ENCODE measurements at regions not wholly inside any gene's neighbourhood (a gene's known extent, or its start where the extent isn't known, plus 50 kb on each side); places are given as distances from the start of the nearest gene placed in this dataset.

DNA sequence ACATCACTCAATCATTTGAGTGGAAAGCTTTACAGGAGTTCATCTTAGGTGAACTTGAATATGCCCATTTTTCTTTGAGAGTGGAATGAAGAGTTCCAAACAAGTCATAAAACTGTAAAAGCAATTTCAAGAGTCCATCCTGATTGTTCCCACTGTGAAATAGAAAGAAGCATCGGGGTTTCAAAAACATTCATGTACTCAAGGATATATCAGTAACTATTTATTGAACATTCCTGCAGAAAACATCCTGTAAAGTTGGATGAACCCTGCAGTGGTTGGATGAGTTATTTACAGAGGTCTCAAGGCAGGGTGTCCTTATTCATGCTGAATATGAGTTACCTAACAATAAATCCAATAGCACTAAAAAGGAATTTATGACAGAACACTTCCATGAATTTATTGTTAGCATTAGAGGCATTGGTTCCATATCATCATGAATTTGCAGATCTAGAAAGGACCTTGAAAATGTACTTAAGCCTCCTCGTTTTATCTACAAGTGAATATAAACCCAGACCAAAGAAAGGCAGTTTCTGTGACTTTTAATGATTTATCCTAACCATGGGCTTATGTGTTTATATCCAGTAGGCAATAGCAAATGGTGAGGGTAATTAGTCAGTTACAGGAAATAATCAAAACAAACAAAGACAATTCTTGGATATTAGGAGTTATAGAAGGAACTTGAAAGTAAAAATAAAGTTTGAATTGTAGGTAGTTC is 361.9 kb upstream of the KCNMB2 start:
- no peaks in the 10 kb centered on the region for H3K4me1 Mint-ChIP-seq (ENCODE audit: low read depth in 2 of 2)
- no peaks in the 10 kb centered on the region for H3K9me3 Mint-ChIP-seq
- no peak overlapping the region for H3K4me3 Mint-ChIP-seq
- H3K27ac Mint-ChIP-seq = no peak overlapping the region
- no peak for DNase-seq
- H3K27me3 Mint-ChIP-seq = peaks cover 16 to 19% of the 10 kb centered on the region in 2 donors
- H3K36me3 Mint-ChIP-seq (ENCODE audit: insufficient read depth) = no peaks in the 10 kb centered on the region
- ATAC-seq (replicated peaks) = no peak

GRCh38 chr3:178181088-178181487 is 355.1 kb upstream of the KCNMB2 start:
- Mint-ChIP-seq H3K27me3 (peaks cover 9 to 23% of the 10 kb centered on the region in 2 donors), H3K36me3 (ENCODE audit: insufficient read depth) (no peaks in the 10 kb centered on the region), H3K27ac (no peak overlapping the region), H3K4me3 (no peak overlapping the region), H3K9me3 (no peaks in the 10 kb centered on the region), H3K4me1 (ENCODE audit: low read depth in 2 of 2) (no peaks in the 10 kb centered on the region)
- ATAC-seq (replicated peaks) (no peak), DNase-seq (no peak)

- Mint-ChIP-seq H3K27ac (no peak overlapping the region), H3K36me3 (ENCODE audit: insufficient read depth) (no peaks in the 10 kb centered on the region), H3K27me3 (peaks cover 9 to 23% of the 10 kb centered on the region in 2 donors), H3K4me1 (ENCODE audit: low read depth in 2 of 2) (no peaks in the 10 kb centered on the region), H3K9me3 (no peaks in the 10 kb centered on the region), H3K4me3 (no peak overlapping the region)
- ATAC-seq (replicated peaks) (no peak), DNase-seq (no peak)
These were observed 354.5 kb upstream of the KCNMB2 start for GRCh38 chr3:178181784-178182183.

DNA sequence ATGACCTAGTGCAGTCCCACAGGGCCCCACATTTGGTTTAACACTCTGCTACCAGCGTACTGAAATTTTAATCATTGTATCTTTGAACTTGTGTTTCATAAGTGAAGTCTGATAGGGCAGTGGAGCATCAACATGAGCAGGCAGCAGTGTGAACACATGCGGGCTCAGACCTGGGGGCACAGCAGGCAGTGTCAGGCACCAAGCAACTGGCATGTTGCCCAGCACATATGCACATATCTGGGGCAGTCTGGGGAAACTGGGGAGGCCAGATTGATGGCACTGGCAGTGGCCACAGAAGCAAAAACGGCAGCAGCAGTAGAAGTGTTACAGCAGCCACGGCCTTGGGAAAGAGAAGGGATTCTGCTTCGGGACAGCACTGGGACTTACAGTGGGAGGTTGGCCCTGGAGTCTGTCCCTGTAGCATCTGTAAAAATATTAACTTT is 353.9 kb upstream of the KCNMB2 start:
- no peak for DNase-seq
- Mint-ChIP-seq H3K36me3 (ENCODE audit: insufficient read depth) (no peaks in the 10 kb centered on the region), H3K27me3 (peaks cover 9 to 25% of the 10 kb centered on the region in 2 donors), H3K4me1 (ENCODE audit: low read depth in 2 of 2) (no peaks in the 10 kb centered on the region), H3K27ac (no peak overlapping the region), H3K9me3 (no peaks in the 10 kb centered on the region), H3K4me3 (no peak overlapping the region)
- no peak for ATAC-seq (replicated peaks)

DNA sequence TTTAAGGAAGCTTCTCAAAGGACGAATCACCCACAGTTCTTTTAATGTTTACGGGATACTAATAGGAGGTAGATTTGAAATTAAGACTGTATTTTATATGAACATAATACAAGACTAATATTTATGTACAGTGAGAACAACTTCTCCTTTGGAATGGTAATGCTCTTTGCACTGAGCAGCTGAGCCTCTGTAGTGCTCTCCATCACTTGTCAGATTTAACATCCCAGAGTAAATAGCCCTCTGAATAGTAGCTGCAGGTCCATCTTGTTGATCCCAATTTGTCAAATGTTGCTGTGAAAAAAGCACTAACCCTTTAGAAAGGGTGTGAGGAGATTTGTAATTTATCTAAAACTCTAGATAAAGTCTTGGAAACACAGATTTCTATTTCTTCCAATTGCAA is 351.4 kb upstream of the KCNMB2 start:
- Mint-ChIP-seq H3K4me1 (ENCODE audit: low read depth in 2 of 2) (no peaks in the 10 kb centered on the region), H3K27me3 (peaks cover 9 to 32% of the 10 kb centered on the region in 2 donors), H3K27ac (no peak overlapping the region), H3K9me3 (no peaks in the 10 kb centered on the region), H3K36me3 (ENCODE audit: insufficient read depth) (no peaks in the 10 kb centered on the region), H3K4me3 (no peak overlapping the region)
- ATAC-seq (replicated peaks) (no peak), DNase-seq (no peak)

DNA sequence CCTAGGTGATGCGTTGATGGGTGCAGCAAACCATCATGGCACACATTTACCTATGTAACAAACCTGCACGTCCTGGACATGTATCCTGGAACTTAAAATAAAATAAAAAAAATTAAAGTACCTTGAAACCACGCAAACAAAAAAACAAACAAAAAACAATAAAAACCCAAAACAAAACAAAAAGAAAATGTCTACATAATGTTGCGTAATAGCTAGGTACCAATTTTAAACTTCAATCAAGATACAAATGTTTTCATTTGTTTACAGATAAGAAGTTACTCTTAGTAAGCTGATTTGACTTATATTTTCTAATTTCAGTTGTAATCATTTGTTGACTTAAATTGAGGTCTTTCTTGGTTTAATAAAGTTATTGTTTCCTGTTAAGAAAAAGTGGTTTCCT is 349.6 kb upstream of the KCNMB2 start:
- peaks cover 9 to 31% of the 10 kb centered on the region in 2 donors for H3K27me3 Mint-ChIP-seq
- no peak for DNase-seq
- H3K27ac Mint-ChIP-seq = no peak overlapping the region
- no peaks in the 10 kb centered on the region for H3K9me3 Mint-ChIP-seq
- no peak for ATAC-seq (replicated peaks)
- H3K4me1 Mint-ChIP-seq (ENCODE audit: low read depth in 2 of 2) = no peaks in the 10 kb centered on the region
- no peak overlapping the region for H3K4me3 Mint-ChIP-seq
- H3K36me3 Mint-ChIP-seq (ENCODE audit: insufficient read depth) = no peaks in the 10 kb centered on the region

- no peaks in the 10 kb centered on the region for H3K36me3 Mint-ChIP-seq (ENCODE audit: insufficient read depth)
- H3K4me3 Mint-ChIP-seq = no peak overlapping the region
- H3K27ac Mint-ChIP-seq = no peak overlapping the region
- DNase-seq (no peak), ATAC-seq (replicated peaks) (no peak)
- H3K27me3 Mint-ChIP-seq = peaks cover 0 to 9% of the 10 kb centered on the region in 2 donors
- H3K9me3 Mint-ChIP-seq = no peaks in the 10 kb centered on the region
- no peaks in the 10 kb centered on the region for H3K4me1 Mint-ChIP-seq (ENCODE audit: low read depth in 2 of 2)
These were observed 346.4 kb upstream of the KCNMB2 start for GRCh38 chr3:178189854-178190253.

DNA sequence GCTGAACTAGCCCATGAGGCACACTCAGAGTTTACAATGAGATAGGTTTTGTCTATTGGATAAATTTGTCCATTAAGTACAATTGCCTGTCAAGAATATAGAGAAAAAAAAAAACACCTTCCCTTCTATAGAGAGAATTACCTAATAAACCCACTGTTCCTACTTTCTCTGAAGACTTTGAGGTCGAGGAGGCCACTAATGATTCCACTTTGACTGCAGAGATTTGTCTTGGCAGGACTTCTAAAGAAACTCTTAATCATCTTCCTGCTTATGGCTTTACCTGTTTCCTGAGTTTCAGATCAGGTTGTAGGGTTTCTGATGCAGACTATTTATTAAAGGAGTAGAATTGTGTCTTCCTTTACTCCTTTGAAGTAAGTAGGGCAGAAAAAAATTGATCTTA is 342.4 kb upstream of the KCNMB2 start:
- no peaks in the 10 kb centered on the region for H3K36me3 Mint-ChIP-seq (ENCODE audit: insufficient read depth)
- ATAC-seq (replicated peaks) = no peak
- no peaks in the 10 kb centered on the region for H3K9me3 Mint-ChIP-seq
- no peak overlapping the region for H3K27ac Mint-ChIP-seq
- H3K4me3 Mint-ChIP-seq = no peak overlapping the region
- H3K4me1 Mint-ChIP-seq (ENCODE audit: low read depth in 2 of 2) = no peaks in the 10 kb centered on the region
- H3K27me3 Mint-ChIP-seq = no peaks in the 10 kb centered on the region
- DNase-seq = no peak

- Mint-ChIP-seq H3K27ac (no peak overlapping the region), H3K9me3 (no peaks in the 10 kb centered on the region), H3K27me3 (no peaks in the 10 kb centered on the region), H3K4me1 (ENCODE audit: low read depth in 2 of 2) (no peaks in the 10 kb centered on the region), H3K4me3 (no peak overlapping the region), H3K36me3 (ENCODE audit: insufficient read depth) (no peaks in the 10 kb centered on the region)
- ATAC-seq (replicated peaks) (no peak), DNase-seq (no peak)
These were observed 341.7 kb upstream of the KCNMB2 start for GRCh38 chr3:178194539-178194938.

GRCh38 chr3:178195824-178196223 is 340.4 kb upstream of the KCNMB2 start:
- Mint-ChIP-seq H3K4me1 (ENCODE audit: low read depth in 2 of 2) (no peaks in the 10 kb centered on the region), H3K4me3 (no peak overlapping the region), H3K36me3 (ENCODE audit: insufficient read depth) (no peaks in the 10 kb centered on the region), H3K9me3 (no peaks in the 10 kb centered on the region), H3K27ac (no peak overlapping the region), H3K27me3 (no peaks in the 10 kb centered on the region)
- ATAC-seq (replicated peaks) (no peak), DNase-seq (no peak)

- no peak overlapping the region for H3K4me3 Mint-ChIP-seq
- H3K36me3 Mint-ChIP-seq (ENCODE audit: insufficient read depth) = no peaks in the 10 kb centered on the region
- H3K9me3 Mint-ChIP-seq = no peaks in the 10 kb centered on the region
- no peak overlapping the region for H3K27ac Mint-ChIP-seq
- H3K27me3 Mint-ChIP-seq = no peaks in the 10 kb centered on the region
- ATAC-seq (replicated peaks) (no peak), DNase-seq (no peak)
- H3K4me1 Mint-ChIP-seq (ENCODE audit: low read depth in 2 of 2) = no peaks in the 10 kb centered on the region
These were observed 337.9 kb upstream of the KCNMB2 start for GRCh38 chr3:178198329-178198728.

GRCh38 chr3:178200316-178200715 is 335.9 kb upstream of the KCNMB2 start:
- Mint-ChIP-seq H3K36me3 (ENCODE audit: insufficient read depth) (no peaks in the 10 kb centered on the region), H3K27me3 (no peaks in the 10 kb centered on the region), H3K4me1 (ENCODE audit: low read depth in 2 of 2) (no peaks in the 10 kb centered on the region), H3K9me3 (no peaks in the 10 kb centered on the region), H3K4me3 (no peak overlapping the region), H3K27ac (no peak overlapping the region)
- DNase-seq = no peak
- no peak for ATAC-seq (replicated peaks)

DNA sequence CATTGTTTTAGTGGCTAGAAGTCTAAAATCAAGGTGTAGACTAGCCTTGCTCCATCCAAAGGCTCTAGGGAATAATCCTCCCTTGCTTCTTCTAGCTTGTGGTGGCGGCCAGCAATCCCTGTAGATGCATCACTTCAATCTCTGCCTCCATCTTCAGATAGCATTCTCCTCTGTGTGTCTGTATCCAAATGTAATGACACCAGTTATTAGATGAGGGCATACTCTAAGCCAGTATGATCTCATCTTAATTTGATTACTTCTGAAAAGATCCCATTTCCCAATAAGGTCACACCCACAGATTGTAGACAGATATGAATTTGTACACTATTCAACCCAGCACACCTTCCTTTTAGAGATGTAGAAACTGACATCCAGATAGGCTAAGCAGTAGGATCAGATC is 334.5 kb upstream of the KCNMB2 start:
- DNase-seq (no peak), ATAC-seq (replicated peaks) (no peak)
- no peaks in the 10 kb centered on the region for H3K36me3 Mint-ChIP-seq (ENCODE audit: insufficient read depth)
- no peak overlapping the region for H3K27ac Mint-ChIP-seq
- no peaks in the 10 kb centered on the region for H3K9me3 Mint-ChIP-seq
- H3K4me3 Mint-ChIP-seq = no peak overlapping the region
- H3K27me3 Mint-ChIP-seq = no peaks in the 10 kb centered on the region
- no peaks in the 10 kb centered on the region for H3K4me1 Mint-ChIP-seq (ENCODE audit: low read depth in 2 of 2)

- ATAC-seq (replicated peaks) (no peak), DNase-seq (no peak)
- no peak overlapping the region for H3K4me3 Mint-ChIP-seq
- no peaks in the 10 kb centered on the region for H3K27me3 Mint-ChIP-seq
- no peaks in the 10 kb centered on the region for H3K36me3 Mint-ChIP-seq (ENCODE audit: insufficient read depth)
- H3K4me1 Mint-ChIP-seq (ENCODE audit: low read depth in 2 of 2) = no peaks in the 10 kb centered on the region
- no peaks in the 10 kb centered on the region for H3K9me3 Mint-ChIP-seq
- H3K27ac Mint-ChIP-seq = no peak overlapping the region
These were observed 334.0 kb upstream of the KCNMB2 start for GRCh38 chr3:178202194-178202593.

- Mint-ChIP-seq H3K27ac (no peak overlapping the region), H3K4me3 (no peak overlapping the region), H3K27me3 (peaks cover 0 to 1% of the 10 kb centered on the region in 2 donors), H3K9me3 (no peaks in the 10 kb centered on the region), H3K36me3 (ENCODE audit: insufficient read depth) (no peaks in the 10 kb centered on the region), H3K4me1 (ENCODE audit: low read depth in 2 of 2) (no peaks in the 10 kb centered on the region)
- ATAC-seq (replicated peaks) (no peak), DNase-seq (no peak)
These were observed 333.1 kb upstream of the KCNMB2 start for GRCh38 chr3:178203165-178203564.

Measured in effector memory CD8-positive, alpha-beta T cell (primary cell).